ENCODE measurements at regions not wholly inside any gene's neighbourhood (a gene's known extent, or its start where the extent isn't known, plus 50 kb on each side); places are given as distances from the start of the nearest gene placed in this dataset.

DNA sequence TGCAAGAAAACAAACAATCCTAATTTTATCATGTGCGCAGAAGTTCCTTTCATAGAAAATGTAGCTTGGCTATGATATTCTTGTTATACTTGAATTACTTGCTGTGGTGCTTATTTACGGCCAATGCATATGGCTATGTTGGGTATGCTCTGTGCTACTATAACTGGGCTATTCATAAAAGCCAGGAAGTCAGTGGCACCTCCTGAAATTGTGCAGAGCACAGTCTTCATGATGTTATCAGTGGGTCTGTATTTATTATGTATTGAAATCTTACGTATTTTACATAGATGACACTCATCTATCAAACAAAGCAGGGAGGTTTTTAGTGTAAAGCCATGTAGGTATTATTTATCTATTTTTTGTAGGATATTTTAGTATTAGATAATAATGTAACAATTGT lies 196.5 kb upstream of the NAALADL2 start:
- no peak for TF ChIP-seq CTCF (IDR thresholded peaks at IDR 0.05; ENCODE audit: control insufficient read depth, insufficient read depth, low read depth, low read length, missing control alignments)
- no peak overlapping the region for H3K4me3 ChIP-seq (ENCODE audit: control insufficient read depth, low read depth, low read length)
- no peak for DNase-seq (ENCODE audit: low read depth)

DNA sequence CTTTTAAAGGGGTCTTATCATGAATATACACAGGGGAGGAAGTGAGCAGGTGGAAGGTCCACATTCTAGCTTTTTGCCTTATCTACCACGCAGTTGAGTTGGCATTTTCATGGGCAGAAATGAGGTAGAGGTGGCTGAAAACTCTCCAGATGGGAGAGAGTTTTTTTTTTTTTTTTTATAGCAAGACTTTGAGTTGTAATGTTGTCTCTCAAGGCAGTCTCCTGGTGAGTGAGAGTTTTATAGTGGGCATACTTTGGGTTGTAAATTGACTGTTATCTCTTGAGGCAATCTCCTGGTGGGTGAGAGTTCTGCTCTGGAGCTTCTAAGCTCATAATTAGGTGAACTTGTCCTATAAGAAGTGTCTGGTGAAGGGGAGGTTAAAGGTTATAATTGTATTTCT lies 191.7 kb upstream of the NAALADL2 start:
- H3K4me3 ChIP-seq (ENCODE audit: control insufficient read depth, low read depth, low read length), result no peak overlapping the region
- TF ChIP-seq CTCF (IDR thresholded peaks at IDR 0.05; ENCODE audit: control insufficient read depth, insufficient read depth, low read depth, low read length, missing control alignments), result no peak
- no peak for DNase-seq (ENCODE audit: low read depth)

GRCh38 chr3:174675406-174675805 lies 183.7 kb upstream of the NAALADL2 start:
- TF ChIP-seq CTCF (IDR thresholded peaks at IDR 0.05; ENCODE audit: control insufficient read depth, insufficient read depth, low read depth, low read length, missing control alignments), result no peak
- H3K4me3 ChIP-seq (ENCODE audit: control insufficient read depth, low read depth, low read length), result no peak overlapping the region
- no peak for DNase-seq (ENCODE audit: low read depth)

- H3K4me3 ChIP-seq (ENCODE audit: control insufficient read depth, low read depth, low read length), result no peak overlapping the region
- no peak for TF ChIP-seq CTCF (IDR thresholded peaks at IDR 0.05; ENCODE audit: control insufficient read depth, insufficient read depth, low read depth, low read length, missing control alignments)
- DNase-seq (ENCODE audit: low read depth), result no peak
Measured at GRCh38 chr3:174681784-174682183, 177.3 kb upstream of the NAALADL2 start.

DNA sequence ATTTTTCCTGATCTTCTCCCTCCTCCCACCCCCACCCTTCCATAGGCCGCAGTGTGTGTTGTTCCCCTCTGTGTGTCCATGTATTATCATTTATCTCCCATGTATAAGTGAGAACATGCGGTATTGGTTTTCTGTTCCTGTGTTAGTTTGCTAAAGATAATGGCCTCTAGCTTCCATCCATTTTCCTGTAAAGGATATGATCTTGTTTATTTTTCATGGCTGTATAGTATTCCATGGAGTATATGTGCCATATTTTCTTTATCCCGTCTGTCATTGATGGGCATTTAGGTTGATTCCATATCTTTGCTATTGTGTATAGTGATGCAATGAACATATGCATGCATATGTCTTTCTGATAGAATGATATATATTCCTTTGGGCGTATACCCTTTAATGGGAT lies 173.3 kb upstream of the NAALADL2 start:
- H3K4me3 ChIP-seq (ENCODE audit: control insufficient read depth, low read depth, low read length), result no peak overlapping the region
- no peak for TF ChIP-seq CTCF (IDR thresholded peaks at IDR 0.05; ENCODE audit: control insufficient read depth, insufficient read depth, low read depth, low read length, missing control alignments)
- no peak for DNase-seq (ENCODE audit: low read depth)

DNA sequence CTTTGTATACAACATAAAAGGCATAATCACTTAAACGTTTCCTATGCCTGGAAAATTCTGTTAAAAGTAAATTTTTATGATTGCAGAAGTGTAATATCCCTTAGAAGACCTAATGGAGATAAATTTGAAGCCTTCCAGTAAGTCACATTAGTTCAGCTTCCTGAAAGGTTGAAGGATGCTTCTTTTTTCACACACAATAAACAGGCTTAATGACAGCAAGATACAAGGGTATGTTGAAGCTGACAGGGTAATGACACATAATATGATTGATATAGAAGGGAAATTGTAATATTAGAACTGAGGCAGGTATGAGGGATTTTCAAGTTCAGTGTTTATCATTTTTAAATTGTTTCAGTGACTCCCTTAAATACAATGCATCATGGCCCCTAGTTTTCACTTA lies 161.8 kb upstream of the NAALADL2 start:
- TF ChIP-seq CTCF (IDR thresholded peaks at IDR 0.05; ENCODE audit: control insufficient read depth, insufficient read depth, low read depth, low read length, missing control alignments), result no peak
- DNase-seq (ENCODE audit: low read depth), result no peak

DNA sequence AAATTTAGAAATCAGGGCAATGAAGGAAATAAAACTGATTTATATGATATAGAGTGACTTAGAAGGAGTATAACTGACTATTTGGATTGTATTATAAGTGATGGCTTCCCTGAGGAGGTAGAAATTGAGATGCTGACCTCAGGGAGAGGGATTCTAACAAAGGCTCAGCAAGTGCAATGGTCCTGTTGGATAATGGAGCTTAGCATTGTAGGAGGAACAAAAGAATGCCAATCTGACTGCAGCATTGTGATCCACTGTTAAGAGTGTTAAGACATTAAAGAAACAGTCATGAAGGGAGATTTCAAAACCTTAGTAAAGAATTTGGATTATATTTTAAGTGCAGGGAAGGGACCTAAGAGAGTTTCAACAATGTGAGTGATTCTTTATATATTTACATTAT lies 158.4 kb upstream of the NAALADL2 start:
- no peak overlapping the region for H3K4me3 ChIP-seq (ENCODE audit: control insufficient read depth, low read depth, low read length)
- no peak for TF ChIP-seq CTCF (IDR thresholded peaks at IDR 0.05; ENCODE audit: control insufficient read depth, insufficient read depth, low read depth, low read length, missing control alignments)

More for the DNA sequence above, 161.8 kb upstream of the NAALADL2 start:
- H3K4me3 ChIP-seq (ENCODE audit: control insufficient read depth, low read depth, low read length), result no peak overlapping the region

More for the DNA sequence above, 158.4 kb upstream of the NAALADL2 start:
- no peak for DNase-seq (ENCODE audit: low read depth)

Measured in AG09309 (cell line).